Transverse colon (tissue), 4 donors: ENCODE measurements at regions not wholly inside any gene's neighbourhood (a gene's known extent, or its start where the extent isn't known, plus 50 kb on each side); places are given as distances from the start of the nearest gene placed in this dataset.

Experiments used
- DNase-seq: peaks from one replicate; pipeline ENCODE4 v3.0.0-alpha.2; 2019
- H3K27ac ChIP-seq, 4 donors: fragments of 200-600 bp; sonication (generic); 2 replicates each; pipeline ENCODE4 v1.5.1; 2016 to 2018; ENCODE audit warnings: inconsistent platforms in 4 of 4
- H3K27me3 ChIP-seq: fragments of 200-600 bp; sonication (generic); 2 replicates; pipeline ENCODE4 v1.5.1; 2017; ENCODE audit warnings: inconsistent platforms
- H3K36me3 ChIP-seq, 4 donors: fragments of 200-600 bp; sonication (generic); 2 replicates each; pipeline ENCODE4 v1.5.1; 2017 to 2019; ENCODE audit warnings: inconsistent platforms in 4 of 4
- H3K4me1 ChIP-seq, 4 donors: fragments of 200-600 bp; sonication (generic); 2 replicates each; pipeline ENCODE4 v1.5.1; 2017 to 2020; ENCODE audit warnings: inconsistent platforms in 4 of 4
- H3K4me3 ChIP-seq, 4 donors: fragments of 200-600 bp; sonication (generic); 1 replicate in 1 of 4; 2 replicates in 3 of 4; pipeline versions ENCODE4 v1.5.1 to v1.6.1; 2017 to 2019; ENCODE audit warnings: inconsistent platforms in 4 of 4
- H3K9me3 ChIP-seq, 2 donors: fragments of 200-600 bp; sonication (generic); 2 replicates each; pipeline ENCODE4 v1.5.1; 2017 to 2019; ENCODE audit warnings: inconsistent platforms in 2 of 2
- EP300 ChIP-seq: sonication (generic); formaldehyde crosslinking; IDR thresholded peaks from one replicate; pipeline ENCODE4 v1.6.1; 2017; ENCODE audit warnings: antibody characterized with exemption, low read depth
- POLR2A ChIP-seq: fragments of 450-650 bp; IDR thresholded peaks from one replicate; pipeline ENCODE4 v1.6.1; 2016; ENCODE audit warnings: antibody characterized with exemption, mild to moderate bottlenecking, moderate library complexity
- POLR2AphosphoS5 ChIP-seq, 3 donors: sonication (generic); formaldehyde crosslinking; IDR thresholded peaks; one replicate each; pipeline ENCODE4 v1.6.1; 2016; ENCODE audit warnings: antibody characterized with exemption in 3 of 3
- WGBS, 2 donors: methylation state at CpG; one replicate each; pipeline ENCODE4 v1.1.5; 2018; ENCODE audit warnings: low coverage in 1 of 2; 5-methylcytosine and 5-hydroxymethylcytosine counted together
- in situ Hi-C, 4 donors: fragments of 200-750 bp; cut with MboI; loops; one replicate each; pipeline versions ENCODE4 v1.15.0 to v1.15.1; 2017; ENCODE audit warnings: low sequenced_read_pairs in 3 of 4, low pct_ligation_motif_present in 1 of 4, low pct_unique_long_range_greater_than_20kb in 1 of 4
- intact Hi-C: fragments of 100-400 bp; cut with DNase I; formaldehyde crosslinking; loops from one replicate; pipeline ENCODE4 v1.15.1; 2023; ENCODE audit warnings: low total_unique reads
- TF ChIP-seq, protein P1 (sequence below), 5 experiments: fragments of 200-600 bp in 3 of 5; fragments of 450-650 bp in 2 of 5; sonication (generic) in 3 of 5; IDR thresholded peaks; 1 replicate in 2 of 5; 2 replicates in 3 of 5; pipeline ENCODE4 v1.5.1; 2016 to 2017; ENCODE audit warnings: antibody characterized with exemption in 5 of 5, inconsistent platforms in 3 of 5, mild to moderate bottlenecking in 2 of 5, moderate library complexity in 1 of 5

DNA sequence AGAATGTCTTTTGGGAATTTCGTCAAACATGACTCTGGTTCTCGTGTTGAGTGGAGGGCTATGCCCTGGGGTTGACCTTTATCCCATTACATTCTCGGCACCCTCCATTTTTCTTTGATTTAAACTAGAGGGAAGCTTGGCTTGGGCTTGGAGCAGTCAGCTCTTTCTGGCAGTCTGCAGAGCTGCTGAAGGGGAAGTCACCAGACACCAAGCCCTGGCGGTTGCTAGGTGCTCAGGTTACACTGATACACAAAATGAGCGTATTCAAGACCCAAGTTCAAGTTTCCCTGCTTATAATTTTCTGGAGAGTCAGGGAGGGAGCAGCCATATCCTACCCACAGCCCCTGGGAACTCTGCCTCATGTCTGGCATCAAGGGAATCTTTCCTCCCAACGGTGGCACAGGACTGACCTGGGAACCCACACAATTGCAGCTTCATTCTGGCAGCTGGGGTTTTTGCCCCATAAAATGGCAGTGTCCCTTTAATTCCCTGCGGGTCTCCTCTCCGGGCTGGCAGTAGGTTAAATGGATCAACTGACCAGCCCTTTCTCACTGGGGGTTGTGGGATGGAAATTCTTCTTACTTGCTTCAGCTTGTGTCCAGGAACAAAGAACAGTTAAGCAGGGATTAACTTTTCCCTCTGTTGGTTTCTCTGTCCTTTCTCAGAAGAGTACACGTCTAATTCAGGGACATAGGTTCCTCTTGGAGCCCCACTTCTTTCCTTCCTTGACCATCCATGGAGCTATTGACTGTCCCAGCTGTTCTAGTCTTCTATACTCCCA, 110.0 kb upstream of the DLG1 start:
- intact Hi-C loops (no loop called here), in situ Hi-C loops (no loop called here)
- Histone ChIP-seq H3K4me1 (no peaks in the 10 kb centered on the region), H3K27me3 (no peaks in the 10 kb centered on the region), H3K27ac (no peak overlapping the region), H3K9me3 (peaks cover 0 to 3% of the 10 kb centered on the region in 2 donors), H3K36me3 (no peaks in the 10 kb centered on the region), H3K4me3 (no peak overlapping the region)
- DNase-seq, result no peak
- TF ChIP-seq POLR2A (no peak), EP300 (no peak), POLR2AphosphoS5 (IDR thresholded peaks at IDR 0.05) (no peak)
- TF ChIP-seq, protein P1, sequence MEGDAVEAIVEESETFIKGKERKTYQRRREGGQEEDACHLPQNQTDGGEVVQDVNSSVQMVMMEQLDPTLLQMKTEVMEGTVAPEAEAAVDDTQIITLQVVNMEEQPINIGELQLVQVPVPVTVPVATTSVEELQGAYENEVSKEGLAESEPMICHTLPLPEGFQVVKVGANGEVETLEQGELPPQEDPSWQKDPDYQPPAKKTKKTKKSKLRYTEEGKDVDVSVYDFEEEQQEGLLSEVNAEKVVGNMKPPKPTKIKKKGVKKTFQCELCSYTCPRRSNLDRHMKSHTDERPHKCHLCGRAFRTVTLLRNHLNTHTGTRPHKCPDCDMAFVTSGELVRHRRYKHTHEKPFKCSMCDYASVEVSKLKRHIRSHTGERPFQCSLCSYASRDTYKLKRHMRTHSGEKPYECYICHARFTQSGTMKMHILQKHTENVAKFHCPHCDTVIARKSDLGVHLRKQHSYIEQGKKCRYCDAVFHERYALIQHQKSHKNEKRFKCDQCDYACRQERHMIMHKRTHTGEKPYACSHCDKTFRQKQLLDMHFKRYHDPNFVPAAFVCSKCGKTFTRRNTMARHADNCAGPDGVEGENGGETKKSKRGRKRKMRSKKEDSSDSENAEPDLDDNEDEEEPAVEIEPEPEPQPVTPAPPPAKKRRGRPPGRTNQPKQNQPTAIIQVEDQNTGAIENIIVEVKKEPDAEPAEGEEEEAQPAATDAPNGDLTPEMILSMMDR (IDR thresholded peaks at IDR 0.05), result no peak
- 80 to 82% methylated on average over 7 to 9 of the region's 9 CpGs for WGBS, 2 donors

DNA sequence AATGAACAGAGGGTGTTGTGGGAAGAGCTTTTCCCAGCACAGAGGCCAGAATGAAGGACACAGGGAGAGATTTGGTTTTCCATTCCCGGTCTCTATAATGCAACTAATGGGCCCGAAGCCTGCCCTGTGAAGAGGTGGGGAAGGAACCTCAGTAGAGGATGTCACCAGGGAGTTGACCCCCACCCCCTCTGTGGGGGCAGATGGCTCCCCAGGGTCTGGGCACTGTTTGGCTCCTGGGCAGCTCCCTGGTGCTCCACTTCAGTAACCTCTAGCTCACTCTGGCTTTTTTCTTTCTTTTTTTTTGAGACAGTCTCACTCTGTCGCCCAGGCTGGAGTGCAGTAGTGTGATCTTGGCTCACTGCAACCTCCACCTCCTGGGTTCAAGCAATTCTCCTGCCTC, 109.1 kb upstream of the DLG1 start:
- no peak overlapping the region for H3K4me3 ChIP-seq
- intact Hi-C loops (no loop called here), in situ Hi-C loops (no loop called here)
- WGBS, 2 donors, result 50 to 72% methylated on average over 2 to 3 of the region's 3 CpGs
- TF ChIP-seq POLR2A, result no peak
- TF ChIP-seq EP300, result no peak
- TF ChIP-seq, protein P1 (IDR thresholded peaks at IDR 0.05), result no peak
- no peak for TF ChIP-seq POLR2AphosphoS5 (IDR thresholded peaks at IDR 0.05)
- no peak overlapping the region for H3K27ac ChIP-seq
- no peaks in the 10 kb centered on the region for H3K36me3 ChIP-seq
- no peaks in the 10 kb centered on the region for H3K27me3 ChIP-seq
- peaks cover 0 to 3% of the 10 kb centered on the region in 2 donors for H3K9me3 ChIP-seq
- no peaks in the 10 kb centered on the region for H3K4me1 ChIP-seq
- DNase-seq, result no peak

DNA sequence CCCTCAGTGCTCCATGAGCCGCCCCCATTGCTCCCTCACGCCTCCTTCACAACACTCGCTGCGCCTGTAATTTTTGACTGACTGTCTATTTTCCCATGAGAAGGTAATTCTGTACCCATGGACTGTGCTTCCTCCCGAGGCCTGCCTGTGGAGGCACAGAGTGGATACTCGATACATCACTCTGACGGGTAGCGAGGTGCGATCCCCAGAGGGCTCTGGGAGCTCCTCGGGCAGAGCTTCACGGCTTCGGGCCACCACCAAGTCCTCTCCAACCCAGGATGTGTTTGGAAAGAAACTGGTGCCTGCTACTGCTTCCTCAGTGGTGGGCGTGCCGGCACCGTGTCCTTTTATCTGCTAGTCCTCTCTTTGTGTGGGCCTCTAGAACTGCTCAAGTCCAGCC, 108.6 kb upstream of the DLG1 start:
- no peak for DNase-seq
- intact Hi-C loops (no loop called here), in situ Hi-C loops (no loop called here)
- 0 to 82% methylated on average over 1 to 14 of the region's 15 CpGs for WGBS, 2 donors
- Histone ChIP-seq H3K4me3 (no peak overlapping the region), H3K27ac (no peak overlapping the region), H3K36me3 (no peaks in the 10 kb centered on the region), H3K9me3 (peaks cover 0 to 3% of the 10 kb centered on the region in 2 donors), H3K27me3 (no peaks in the 10 kb centered on the region), H3K4me1 (no peaks in the 10 kb centered on the region)
- TF ChIP-seq, protein P1 (IDR thresholded peaks at IDR 0.05), result no peak
- no peak for TF ChIP-seq POLR2AphosphoS5 (IDR thresholded peaks at IDR 0.05)
- TF ChIP-seq POLR2A, result no peak
- no peak for TF ChIP-seq EP300

DNA sequence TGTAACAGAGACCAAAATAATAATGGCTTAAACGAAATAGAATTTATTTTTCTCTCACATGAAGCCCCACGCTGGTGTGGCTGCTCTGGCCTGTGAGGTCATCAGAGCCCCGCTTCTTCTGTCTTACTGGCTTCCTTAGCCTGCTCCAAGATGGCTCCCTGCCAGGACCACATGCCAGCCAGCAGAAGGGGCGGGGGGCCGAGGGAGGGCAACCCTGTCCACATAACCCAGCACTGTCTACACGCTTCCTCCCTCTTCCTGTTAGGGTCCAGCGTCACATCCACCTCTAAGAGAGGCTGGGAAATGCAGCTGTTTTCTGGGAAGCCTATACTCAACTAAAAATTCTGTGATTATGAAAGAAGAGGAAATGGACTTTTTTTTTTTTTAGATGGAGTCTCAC, 107.9 kb upstream of the DLG1 start:
- no peaks in the 10 kb centered on the region for H3K36me3 ChIP-seq
- WGBS, 2 donors, result 50 to 53% methylated on average over 1 to 7 of the region's 7 CpGs
- peaks cover 0 to 3% of the 10 kb centered on the region in 2 donors for H3K9me3 ChIP-seq
- intact Hi-C loops (no loop called here), in situ Hi-C loops (no loop called here)
- no peak overlapping the region for H3K27ac ChIP-seq
- H3K4me3 ChIP-seq, result no peak overlapping the region
- H3K27me3 ChIP-seq, result no peaks in the 10 kb centered on the region
- H3K4me1 ChIP-seq, result no peaks in the 10 kb centered on the region
- TF ChIP-seq EP300 (no peak), POLR2A (no peak), POLR2AphosphoS5 (IDR thresholded peaks at IDR 0.05) (no peak)
- TF ChIP-seq, protein P1 (IDR thresholded peaks at IDR 0.05), result no peak
- DNase-seq, result no peak
